ENCODE measurements at regions not wholly inside any gene's neighbourhood (a gene's known extent, or its start where the extent isn't known, plus 50 kb on each side); places are given as distances from the start of the nearest gene placed in this dataset.

- DNase-seq (ENCODE audit: insufficient read length, low spot score) (no peak), FAIRE-seq (no peak)
Observed at GRCh38 chr18:56545464-56545863, 92.9 kb downstream of the TXNL1 start.

GRCh38 chr18:56542476-56542875 lies 95.9 kb downstream of the TXNL1 start:
- no peak for DNase-seq (ENCODE audit: insufficient read length, low spot score)

More at GRCh38 chr18:56545464-56545863, 92.9 kb downstream of the TXNL1 start:
- no peak for TF ChIP-seq TAF1 (IDR thresholded peaks at IDR 0.05; ENCODE audit: low read depth, low read length)
- no peak for TF ChIP-seq PAX5 (IDR thresholded peaks at IDR 0.05; ENCODE audit: insufficient read depth, low read length, severe bottlenecking)
- TF ChIP-seq POLR2AphosphoS5 (IDR thresholded peaks at IDR 0.05; ENCODE audit: low read depth, low read length) = no peak
- TF ChIP-seq POU2F2 (IDR thresholded peaks at IDR 0.05; ENCODE audit: low read depth, low read length) = no peak
- no peak for TF ChIP-seq SPI1 (IDR thresholded peaks at IDR 0.05; ENCODE audit: low read depth, low read length)
- no peak for TF ChIP-seq POLR2A (IDR thresholded peaks at IDR 0.05; ENCODE audit: low read depth, low read length)

GRCh38 chr18:56541793-56542192 lies 96.6 kb downstream of the TXNL1 start:
- FAIRE-seq (no peak), DNase-seq (ENCODE audit: insufficient read length, low spot score) (no peak)
- no peak for TF ChIP-seq PAX5 (IDR thresholded peaks at IDR 0.05; ENCODE audit: insufficient read depth, low read length, severe bottlenecking)
- no peak for TF ChIP-seq TAF1 (IDR thresholded peaks at IDR 0.05; ENCODE audit: low read depth, low read length)
- TF ChIP-seq POLR2A (IDR thresholded peaks at IDR 0.05; ENCODE audit: low read depth, low read length) = no peak
- no peak for TF ChIP-seq SPI1 (IDR thresholded peaks at IDR 0.05; ENCODE audit: low read depth, low read length)
- no peak for TF ChIP-seq POU2F2 (IDR thresholded peaks at IDR 0.05; ENCODE audit: low read depth, low read length)
- no peak for TF ChIP-seq POLR2AphosphoS5 (IDR thresholded peaks at IDR 0.05; ENCODE audit: low read depth, low read length)

More at GRCh38 chr18:56542476-56542875, 95.9 kb downstream of the TXNL1 start:
- TF ChIP-seq TAF1 (IDR thresholded peaks at IDR 0.05; ENCODE audit: low read depth, low read length) = no peak
- TF ChIP-seq POLR2A (IDR thresholded peaks at IDR 0.05; ENCODE audit: low read depth, low read length) = no peak
- no peak for TF ChIP-seq POU2F2 (IDR thresholded peaks at IDR 0.05; ENCODE audit: low read depth, low read length)
- no peak for TF ChIP-seq POLR2AphosphoS5 (IDR thresholded peaks at IDR 0.05; ENCODE audit: low read depth, low read length)
- TF ChIP-seq SPI1 (IDR thresholded peaks at IDR 0.05; ENCODE audit: low read depth, low read length) = no peak
- TF ChIP-seq PAX5 (IDR thresholded peaks at IDR 0.05; ENCODE audit: insufficient read depth, low read length, severe bottlenecking) = no peak
- no peak for FAIRE-seq

- no peak for FAIRE-seq
- TF ChIP-seq POLR2AphosphoS5 (IDR thresholded peaks at IDR 0.05; ENCODE audit: low read depth, low read length) (no peak), POLR2A (IDR thresholded peaks at IDR 0.05; ENCODE audit: low read depth, low read length) (no peak), SPI1 (IDR thresholded peaks at IDR 0.05; ENCODE audit: low read depth, low read length) (no peak)
- no peak for DNase-seq (ENCODE audit: insufficient read length, low spot score)
Observed at GRCh38 chr18:56541340-56541739, 97.1 kb downstream of the TXNL1 start.

- FAIRE-seq (no peak), DNase-seq (ENCODE audit: insufficient read length, low spot score) (no peak)
- TF ChIP-seq POLR2A (IDR thresholded peaks at IDR 0.05; ENCODE audit: low read depth, low read length) (no peak), POLR2AphosphoS5 (IDR thresholded peaks at IDR 0.05; ENCODE audit: low read depth, low read length) (no peak), PAX5 (IDR thresholded peaks at IDR 0.05; ENCODE audit: insufficient read depth, low read length, severe bottlenecking) (no peak), TAF1 (IDR thresholded peaks at IDR 0.05; ENCODE audit: low read depth, low read length) (no peak), SPI1 (IDR thresholded peaks at IDR 0.05; ENCODE audit: low read depth, low read length) (no peak), POU2F2 (IDR thresholded peaks at IDR 0.05; ENCODE audit: low read depth, low read length) (no peak)
Observed at GRCh38 chr18:56538746-56539145, 99.6 kb downstream of the TXNL1 start.

- TF ChIP-seq POLR2A (IDR thresholded peaks at IDR 0.05; ENCODE audit: low read depth, low read length) (no peak), SPI1 (IDR thresholded peaks at IDR 0.05; ENCODE audit: low read depth, low read length) (no peak), TAF1 (IDR thresholded peaks at IDR 0.05; ENCODE audit: low read depth, low read length) (no peak), POLR2AphosphoS5 (IDR thresholded peaks at IDR 0.05; ENCODE audit: low read depth, low read length) (no peak), PAX5 (IDR thresholded peaks at IDR 0.05; ENCODE audit: insufficient read depth, low read length, severe bottlenecking) (no peak), POU2F2 (IDR thresholded peaks at IDR 0.05; ENCODE audit: low read depth, low read length) (no peak)
- DNase-seq (ENCODE audit: insufficient read length, low spot score) (no peak), FAIRE-seq (no peak)
Observed at GRCh38 chr18:56532176-56532840, 106.1 kb downstream of the TXNL1 start.

GRCh38 chr18:56522816-56523215 lies 115.6 kb downstream of the TXNL1 start:
- TF ChIP-seq PAX5 (IDR thresholded peaks at IDR 0.05; ENCODE audit: insufficient read depth, low read length, severe bottlenecking) (no peak), POU2F2 (IDR thresholded peaks at IDR 0.05; ENCODE audit: low read depth, low read length) (no peak), TAF1 (IDR thresholded peaks at IDR 0.05; ENCODE audit: low read depth, low read length) (no peak), SPI1 (IDR thresholded peaks at IDR 0.05; ENCODE audit: low read depth, low read length) (no peak), POLR2A (IDR thresholded peaks at IDR 0.05; ENCODE audit: low read depth, low read length) (no peak), POLR2AphosphoS5 (IDR thresholded peaks at IDR 0.05; ENCODE audit: low read depth, low read length) (no peak)
- no peak for FAIRE-seq
- no peak for DNase-seq (ENCODE audit: insufficient read length, low spot score)

GRCh38 chr18:56521263-56521662 lies 117.1 kb downstream of the TXNL1 start:
- no peak for DNase-seq (ENCODE audit: insufficient read length, low spot score)
- no peak for FAIRE-seq
- no peak for TF ChIP-seq SPI1 (IDR thresholded peaks at IDR 0.05; ENCODE audit: low read depth, low read length)
- TF ChIP-seq POU2F2 (IDR thresholded peaks at IDR 0.05; ENCODE audit: low read depth, low read length) = no peak
- no peak for TF ChIP-seq TAF1 (IDR thresholded peaks at IDR 0.05; ENCODE audit: low read depth, low read length)
- no peak for TF ChIP-seq POLR2AphosphoS5 (IDR thresholded peaks at IDR 0.05; ENCODE audit: low read depth, low read length)
- TF ChIP-seq POLR2A (IDR thresholded peaks at IDR 0.05; ENCODE audit: low read depth, low read length) = no peak
- TF ChIP-seq PAX5 (IDR thresholded peaks at IDR 0.05; ENCODE audit: insufficient read depth, low read length, severe bottlenecking) = no peak

- no peak for TF ChIP-seq POU2F2 (IDR thresholded peaks at IDR 0.05; ENCODE audit: low read depth, low read length)
- no peak for TF ChIP-seq POLR2AphosphoS5 (IDR thresholded peaks at IDR 0.05; ENCODE audit: low read depth, low read length)
- TF ChIP-seq SPI1 (IDR thresholded peaks at IDR 0.05; ENCODE audit: low read depth, low read length) = no peak
- no peak for TF ChIP-seq TAF1 (IDR thresholded peaks at IDR 0.05; ENCODE audit: low read depth, low read length)
- TF ChIP-seq PAX5 (IDR thresholded peaks at IDR 0.05; ENCODE audit: insufficient read depth, low read length, severe bottlenecking) = no peak
- TF ChIP-seq POLR2A (IDR thresholded peaks at IDR 0.05; ENCODE audit: low read depth, low read length) = no peak
- no peak for DNase-seq (ENCODE audit: insufficient read length, low spot score)
- FAIRE-seq = no peak
Observed at GRCh38 chr18:56517761-56518160, 120.6 kb downstream of the TXNL1 start.

- TF ChIP-seq POLR2AphosphoS5 (IDR thresholded peaks at IDR 0.05; ENCODE audit: low read depth, low read length) (no peak), PAX5 (IDR thresholded peaks at IDR 0.05; ENCODE audit: insufficient read depth, low read length, severe bottlenecking) (no peak), POLR2A (IDR thresholded peaks at IDR 0.05; ENCODE audit: low read depth, low read length) (no peak), SPI1 (IDR thresholded peaks at IDR 0.05; ENCODE audit: low read depth, low read length) (no peak), TAF1 (IDR thresholded peaks at IDR 0.05; ENCODE audit: low read depth, low read length) (no peak), POU2F2 (IDR thresholded peaks at IDR 0.05; ENCODE audit: low read depth, low read length) (no peak)
- DNase-seq (ENCODE audit: insufficient read length, low spot score) (no peak), FAIRE-seq (no peak)
Observed at GRCh38 chr18:56517196-56517595, 121.2 kb downstream of the TXNL1 start.

Measured in GM12891 (cell line).